Activated B cell treated with CpG ODN at 0.5 μM for 24 hours (primary cell): ENCODE measurements at regions not wholly inside any gene's neighbourhood (a gene's known extent, or its start where the extent isn't known, plus 50 kb on each side); places are given as distances from the start of the nearest gene placed in this dataset.

Experiments used
- ATAC-seq: fragments of 200-7000 bp; cut with Tn5 transposase; one replicate; pipeline ENCODE4 v1.10.0; 2021; ENCODE audit warnings: low read depth, mild to moderate bottlenecking, moderate library complexity
- CTCF ChIA-PET: fragments of 350-600 bp; sonication (Branson Sonifier 250); formaldehyde crosslinking; loops from one replicate; lab custom pipeline; 2021; ENCODE audit warnings: antibody characterized with exemption; lab: Charles Lee
- POLR2A ChIA-PET: fragments of 350-600 bp; sonication (Branson Sonifier 250); formaldehyde crosslinking; loops from one replicate; lab custom pipeline; 2021; ENCODE audit warnings: antibody characterized with exemption; lab: Charles Lee
- DNase-seq: peaks from one replicate; pipeline ENCODE4 v3.0.0; 2022
- H3K27ac Mint-ChIP-seq: one replicate; pipeline ENCODE4 v1.8.0; 2020; ENCODE audit warnings: mixed read lengths
- H3K27me3 Mint-ChIP-seq: one replicate; pipeline ENCODE4 v1.8.0; 2021; ENCODE audit warnings: mixed read lengths
- H3K36me3 Mint-ChIP-seq: one replicate; pipeline ENCODE4 v1.8.0; 2021; ENCODE audit warnings: low read depth, mixed read lengths
- H3K4me1 Mint-ChIP-seq: one replicate; pipeline ENCODE4 v1.8.0; 2021; ENCODE audit warnings: mixed read lengths
- H3K4me3 Mint-ChIP-seq: one replicate; pipeline ENCODE4 v1.8.0; 2020; ENCODE audit warnings: mild to moderate bottlenecking, mixed read lengths
- H3K9me3 Mint-ChIP-seq: one replicate; pipeline ENCODE4 v1.8.0; 2020; ENCODE audit warnings: mixed read lengths
- intact Hi-C: fragments of 100-400 bp; cut with micrococcal nuclease; formaldehyde crosslinking; loops from one replicate; pipeline ENCODE4 v1.15.1; 2024
- TF ChIP-seq, protein P1 (sequence below): fragments of 200-600 bp; IDR thresholded peaks from one replicate; pipeline ENCODE4 v1.8.0; 2022; ENCODE audit warnings: antibody characterized with exemption, mild to moderate bottlenecking

DNA sequence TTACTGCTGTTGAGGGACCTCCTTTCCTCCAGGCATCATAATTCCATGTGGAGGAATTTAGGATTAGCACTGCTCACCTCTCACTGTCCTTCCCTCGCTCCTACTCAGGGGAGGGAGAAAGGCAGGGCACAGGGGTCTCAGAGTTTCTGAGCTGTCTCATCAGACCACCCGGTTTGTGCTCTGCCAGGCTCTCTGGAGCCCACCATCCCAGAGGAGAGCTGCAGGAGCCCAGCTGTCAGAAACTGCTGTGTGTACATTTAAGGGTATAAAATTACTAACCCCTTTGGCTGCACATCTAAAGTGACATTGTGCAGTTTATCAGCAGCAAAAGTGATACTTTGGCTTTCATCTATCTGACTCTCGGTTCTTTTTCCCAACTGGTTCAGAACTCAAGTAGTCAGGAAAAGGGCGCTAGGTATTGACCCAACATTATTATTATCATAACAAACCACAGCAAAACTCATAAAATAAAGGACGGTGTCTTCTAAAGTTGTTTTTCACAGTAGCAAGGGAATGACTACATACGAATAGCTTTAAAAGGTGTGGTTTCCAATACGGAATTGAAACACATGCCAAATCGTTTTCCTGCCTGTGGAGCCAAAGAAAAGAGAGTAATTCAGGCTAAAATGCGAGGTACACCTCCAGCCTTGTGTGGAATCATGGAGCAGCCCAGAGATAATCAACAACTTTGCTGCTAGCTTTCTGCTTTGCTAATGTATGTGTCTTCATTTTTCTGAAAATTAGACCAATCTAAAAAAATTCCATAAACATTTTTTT lies 348.1 kb downstream of the TMEM167A start:
- CTCF ChIA-PET, result no interaction called here
- ATAC-seq (no peak), DNase-seq (no peak)
- intact Hi-C loops, result no loop called here
- no peak overlapping the region for H3K27ac Mint-ChIP-seq
- TF ChIP-seq, protein P1, sequence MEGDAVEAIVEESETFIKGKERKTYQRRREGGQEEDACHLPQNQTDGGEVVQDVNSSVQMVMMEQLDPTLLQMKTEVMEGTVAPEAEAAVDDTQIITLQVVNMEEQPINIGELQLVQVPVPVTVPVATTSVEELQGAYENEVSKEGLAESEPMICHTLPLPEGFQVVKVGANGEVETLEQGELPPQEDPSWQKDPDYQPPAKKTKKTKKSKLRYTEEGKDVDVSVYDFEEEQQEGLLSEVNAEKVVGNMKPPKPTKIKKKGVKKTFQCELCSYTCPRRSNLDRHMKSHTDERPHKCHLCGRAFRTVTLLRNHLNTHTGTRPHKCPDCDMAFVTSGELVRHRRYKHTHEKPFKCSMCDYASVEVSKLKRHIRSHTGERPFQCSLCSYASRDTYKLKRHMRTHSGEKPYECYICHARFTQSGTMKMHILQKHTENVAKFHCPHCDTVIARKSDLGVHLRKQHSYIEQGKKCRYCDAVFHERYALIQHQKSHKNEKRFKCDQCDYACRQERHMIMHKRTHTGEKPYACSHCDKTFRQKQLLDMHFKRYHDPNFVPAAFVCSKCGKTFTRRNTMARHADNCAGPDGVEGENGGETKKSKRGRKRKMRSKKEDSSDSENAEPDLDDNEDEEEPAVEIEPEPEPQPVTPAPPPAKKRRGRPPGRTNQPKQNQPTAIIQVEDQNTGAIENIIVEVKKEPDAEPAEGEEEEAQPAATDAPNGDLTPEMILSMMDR, result no peak
- POLR2A ChIA-PET, result no interaction called here
- H3K27me3 Mint-ChIP-seq, result no peaks in the 10 kb centered on the region
- no peak overlapping the region for H3K4me3 Mint-ChIP-seq
- no peaks in the 10 kb centered on the region for H3K4me1 Mint-ChIP-seq
- peaks cover 6% of the 10 kb centered on the region for H3K9me3 Mint-ChIP-seq
- H3K36me3 Mint-ChIP-seq, result no peaks in the 10 kb centered on the region

DNA sequence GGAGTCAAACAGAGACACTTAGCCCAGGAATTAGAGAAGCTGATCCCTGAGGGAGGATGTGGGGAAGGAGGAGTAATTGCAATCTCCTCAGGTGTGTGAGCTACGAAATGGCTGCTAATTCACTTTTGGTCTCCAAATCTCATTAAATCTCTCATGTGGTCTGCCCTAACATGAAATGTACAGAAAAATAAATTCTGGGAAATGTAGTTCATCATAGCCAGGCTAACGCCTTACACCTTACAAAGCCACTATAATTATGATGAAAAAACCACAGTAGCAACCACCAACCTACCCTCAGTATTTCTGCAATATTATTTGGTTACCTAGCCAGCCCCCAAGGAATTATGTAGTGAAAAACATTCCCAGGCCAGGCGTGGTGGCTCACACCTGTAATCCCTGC lies 354.0 kb downstream of the TMEM167A start:
- ATAC-seq (no peak), DNase-seq (no peak)
- H3K27me3 Mint-ChIP-seq, result no peaks in the 10 kb centered on the region
- H3K4me1 Mint-ChIP-seq, result no peaks in the 10 kb centered on the region
- CTCF ChIA-PET, result no interaction called here
- intact Hi-C loops, result no loop called here
- TF ChIP-seq, protein P1, result no peak
- H3K36me3 Mint-ChIP-seq, result no peaks in the 10 kb centered on the region
- H3K4me3 Mint-ChIP-seq, result no peak overlapping the region
- H3K9me3 Mint-ChIP-seq, result peaks cover 3% of the 10 kb centered on the region
- POLR2A ChIA-PET, result no interaction called here
- no peak overlapping the region for H3K27ac Mint-ChIP-seq

DNA sequence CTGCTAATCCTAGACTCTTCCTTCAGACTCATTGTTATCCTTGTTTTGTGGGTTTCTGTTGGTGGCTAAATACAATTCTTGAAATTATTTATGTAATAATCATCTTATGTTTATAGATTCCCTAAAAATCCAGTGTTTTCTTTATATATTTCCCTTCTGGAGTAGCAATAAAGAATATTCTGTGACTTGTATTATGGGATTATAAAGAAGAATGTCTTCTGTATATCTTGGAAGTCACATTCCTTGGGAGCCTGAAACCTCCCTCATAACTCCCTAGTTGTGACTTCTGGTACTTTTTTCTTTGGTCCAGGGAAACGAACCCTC lies 356.1 kb downstream of the TMEM167A start:
- ATAC-seq (no peak), DNase-seq (no peak)
- ChIA-PET CTCF (no interaction called here), POLR2A (no interaction called here)
- H3K4me3 Mint-ChIP-seq, result no peak overlapping the region
- no peaks in the 10 kb centered on the region for H3K9me3 Mint-ChIP-seq
- TF ChIP-seq, protein P1, result no peak
- H3K36me3 Mint-ChIP-seq, result no peaks in the 10 kb centered on the region
- H3K27me3 Mint-ChIP-seq, result no peaks in the 10 kb centered on the region
- no peak overlapping the region for H3K27ac Mint-ChIP-seq
- intact Hi-C loops, result no loop called here
- H3K4me1 Mint-ChIP-seq, result no peaks in the 10 kb centered on the region

DNA sequence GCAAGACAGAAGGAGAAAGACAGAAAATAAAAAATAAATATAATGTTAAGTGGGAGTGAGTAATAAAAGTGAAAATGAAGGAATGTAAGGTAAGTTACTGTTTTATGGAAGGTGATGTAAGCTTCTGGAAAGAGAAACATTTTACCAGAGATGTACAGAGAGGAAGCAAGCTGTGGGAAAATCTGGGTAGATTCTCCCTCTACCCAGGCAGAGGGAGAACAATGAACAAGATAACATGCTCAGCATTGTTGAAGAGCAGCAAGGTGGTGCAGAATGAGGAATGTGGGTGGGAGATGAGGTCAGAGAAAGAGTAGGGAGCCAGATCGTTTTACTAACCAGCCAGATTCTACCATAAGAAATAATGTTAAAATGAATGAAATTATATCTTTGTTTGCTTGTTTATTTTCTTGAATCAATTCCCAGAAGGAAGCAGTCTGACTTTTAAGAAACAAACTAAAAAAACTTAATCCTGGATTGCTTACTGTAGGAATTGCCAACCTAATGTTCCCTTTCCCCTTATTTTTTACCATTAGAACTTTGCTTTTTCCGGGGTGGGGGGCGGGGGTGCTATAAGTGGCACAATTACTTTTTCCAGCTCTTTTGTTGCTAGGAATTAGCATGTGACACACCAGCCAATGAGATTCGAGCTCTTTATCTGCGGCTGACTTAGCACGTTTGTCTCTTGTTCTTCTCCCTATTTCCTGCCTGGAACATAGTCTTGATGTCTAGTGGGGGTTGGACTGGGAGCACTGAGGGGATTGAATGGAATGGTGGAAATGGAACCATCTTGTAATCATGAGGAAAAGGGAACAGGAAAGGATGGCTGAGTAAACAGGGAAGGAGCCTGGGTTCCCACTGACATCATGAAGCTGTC lies 356.7 kb downstream of the TMEM167A start:
- H3K4me1 Mint-ChIP-seq, result no peaks in the 10 kb centered on the region
- POLR2A ChIA-PET, result no interaction called here
- no peak overlapping the region for H3K27ac Mint-ChIP-seq
- no peaks in the 10 kb centered on the region for H3K27me3 Mint-ChIP-seq
- DNase-seq, result no peak
- intact Hi-C loops, result no loop called here
- no peaks in the 10 kb centered on the region for H3K36me3 Mint-ChIP-seq
- no peaks in the 10 kb centered on the region for H3K9me3 Mint-ChIP-seq
- CTCF ChIA-PET, result no interaction called here
- no peak overlapping the region for H3K4me3 Mint-ChIP-seq
- no peak for ATAC-seq
- TF ChIP-seq, protein P1, result no peak

DNA sequence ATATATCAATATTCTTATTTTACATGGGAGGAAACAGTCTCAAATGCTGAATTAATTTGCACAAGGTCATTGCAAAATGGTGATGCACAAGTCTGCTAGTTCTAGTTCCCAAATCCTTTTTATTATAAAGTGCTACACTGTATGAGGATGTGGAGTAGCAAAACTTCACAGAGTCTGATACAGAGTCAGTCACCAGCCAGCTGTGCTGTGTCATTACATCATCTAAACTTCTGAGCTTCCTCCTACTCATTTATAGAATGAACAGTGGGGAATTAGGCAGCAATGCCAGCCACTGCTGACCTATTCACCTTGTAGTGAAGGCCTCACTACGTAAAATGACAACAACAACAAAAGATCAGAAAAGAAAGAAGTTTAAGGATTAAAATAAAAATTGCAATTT lies 357.8 kb downstream of the TMEM167A start:
- H3K27me3 Mint-ChIP-seq, result no peaks in the 10 kb centered on the region
- intact Hi-C loops, result no loop called here
- H3K4me3 Mint-ChIP-seq, result no peak overlapping the region
- ChIA-PET POLR2A (no interaction called here), CTCF (no interaction called here)
- no peaks in the 10 kb centered on the region for H3K36me3 Mint-ChIP-seq
- TF ChIP-seq, protein P1, result no peak
- ATAC-seq, result no peak
- H3K27ac Mint-ChIP-seq, result no peak overlapping the region
- DNase-seq, result no peak
- H3K9me3 Mint-ChIP-seq, result no peaks in the 10 kb centered on the region
- no peaks in the 10 kb centered on the region for H3K4me1 Mint-ChIP-seq
